ENCODE measurements at regions not wholly inside any gene's neighbourhood (a gene's known extent, or its start where the extent isn't known, plus 50 kb on each side); places are given as distances from the start of the nearest gene placed in this dataset.
A peak's percentile ranks its signal among the peaks of the same experiment; 100 is the strongest.

DNA sequence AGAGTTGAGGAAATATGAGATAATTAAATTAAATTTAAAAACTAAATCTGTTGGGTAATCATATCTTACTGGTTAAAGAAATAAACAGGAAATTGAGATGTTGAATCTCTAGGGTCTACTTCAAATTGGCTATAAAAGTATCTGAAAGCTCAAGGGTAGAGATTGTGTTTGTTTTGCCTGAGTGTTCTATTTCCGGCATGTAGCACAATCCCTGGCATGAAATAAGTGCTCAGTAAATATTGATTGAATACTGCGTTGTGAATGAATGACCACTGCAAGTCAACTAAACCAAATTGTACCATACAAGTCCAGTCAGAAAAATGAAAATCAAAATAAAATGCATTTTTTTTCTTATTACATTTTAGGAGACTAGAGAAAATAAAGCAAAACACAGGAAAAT is 709.8 kb downstream of the EPM2A start (continued):
- TF ChIP-seq, protein P1, sequence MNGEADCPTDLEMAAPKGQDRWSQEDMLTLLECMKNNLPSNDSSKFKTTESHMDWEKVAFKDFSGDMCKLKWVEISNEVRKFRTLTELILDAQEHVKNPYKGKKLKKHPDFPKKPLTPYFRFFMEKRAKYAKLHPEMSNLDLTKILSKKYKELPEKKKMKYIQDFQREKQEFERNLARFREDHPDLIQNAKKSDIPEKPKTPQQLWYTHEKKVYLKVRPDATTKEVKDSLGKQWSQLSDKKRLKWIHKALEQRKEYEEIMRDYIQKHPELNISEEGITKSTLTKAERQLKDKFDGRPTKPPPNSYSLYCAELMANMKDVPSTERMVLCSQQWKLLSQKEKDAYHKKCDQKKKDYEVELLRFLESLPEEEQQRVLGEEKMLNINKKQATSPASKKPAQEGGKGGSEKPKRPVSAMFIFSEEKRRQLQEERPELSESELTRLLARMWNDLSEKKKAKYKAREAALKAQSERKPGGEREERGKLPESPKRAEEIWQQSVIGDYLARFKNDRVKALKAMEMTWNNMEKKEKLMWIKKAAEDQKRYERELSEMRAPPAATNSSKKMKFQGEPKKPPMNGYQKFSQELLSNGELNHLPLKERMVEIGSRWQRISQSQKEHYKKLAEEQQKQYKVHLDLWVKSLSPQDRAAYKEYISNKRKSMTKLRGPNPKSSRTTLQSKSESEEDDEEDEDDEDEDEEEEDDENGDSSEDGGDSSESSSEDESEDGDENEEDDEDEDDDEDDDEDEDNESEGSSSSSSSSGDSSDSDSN (CRISPR knock-in tag; IDR thresholded peaks at IDR 0.05): no peak
- TF ChIP-seq KAT2B (IDR thresholded peaks at IDR 0.05; ENCODE audit: borderline replicate concordance, low read depth, low read length): no peak
- no peak for TF ChIP-seq PCBP1 (IDR thresholded peaks at IDR 0.05; ENCODE audit: borderline replicate concordance, low read depth, low read length)
- TF ChIP-seq ZNF446 (CRISPR knock-in tag; IDR thresholded peaks at IDR 0.05): no peak
- no peak for TF ChIP-seq NR2F1 (CRISPR knock-in tag; IDR thresholded peaks at IDR 0.05)
- TF ChIP-seq ZNF362 (CRISPR knock-in tag; IDR thresholded peaks at IDR 0.05; ENCODE audit: borderline replicate concordance): no peak
- TF ChIP-seq KDM4B (CRISPR knock-in tag; IDR thresholded peaks at IDR 0.05): 0 out of 2 replicates have a peak, but pooled peaks have one; percentile 30
- no peak for TF ChIP-seq MZF1 (CRISPR knock-in tag; IDR thresholded peaks at IDR 0.05; ENCODE audit: borderline replicate concordance)
- TF ChIP-seq, protein P2, sequence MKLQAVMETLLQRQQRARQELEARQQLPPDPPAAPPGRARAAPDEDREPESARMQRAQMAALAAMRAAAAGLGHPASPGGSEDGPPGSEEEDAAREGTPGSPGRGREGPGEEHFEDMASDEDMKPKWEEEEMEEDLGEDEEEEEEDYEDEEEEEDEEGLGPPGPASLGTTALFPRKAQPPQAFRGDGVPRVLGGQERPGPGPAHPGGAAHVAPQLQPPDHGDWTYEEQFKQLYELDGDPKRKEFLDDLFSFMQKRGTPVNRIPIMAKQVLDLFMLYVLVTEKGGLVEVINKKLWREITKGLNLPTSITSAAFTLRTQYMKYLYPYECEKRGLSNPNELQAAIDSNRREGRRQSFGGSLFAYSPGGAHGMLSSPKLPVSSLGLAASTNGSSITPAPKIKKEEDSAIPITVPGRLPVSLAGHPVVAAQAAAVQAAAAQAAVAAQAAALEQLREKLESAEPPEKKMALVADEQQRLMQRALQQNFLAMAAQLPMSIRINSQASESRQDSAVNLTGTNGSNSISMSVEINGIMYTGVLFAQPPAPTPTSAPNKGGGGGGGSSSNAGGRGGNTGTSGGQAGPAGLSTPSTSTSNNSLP (IDR thresholded peaks at IDR 0.05; ENCODE audit: low read depth, low read length): peak; percentile 92
- TF ChIP-seq TAF15 (IDR thresholded peaks at IDR 0.05; ENCODE audit: low read depth, low read length, poor library complexity, severe bottlenecking): no peak
- no peak for TF ChIP-seq MBD4 (IDR thresholded peaks at IDR 0.05; ENCODE audit: borderline replicate concordance, low read length)
- TF ChIP-seq YY1 (IDR thresholded peaks at IDR 0.05; ENCODE audit: insufficient read depth, insufficient replicate concordance, low read depth, low read length): no peak
- TF ChIP-seq ZNF563 (CRISPR knock-in tag; IDR thresholded peaks at IDR 0.05): no peak
- TF ChIP-seq ZNF33A (CRISPR knock-in tag; IDR thresholded peaks at IDR 0.05; ENCODE audit: borderline replicate concordance): no peak
- TF ChIP-seq GZF1 (CRISPR knock-in tag; IDR thresholded peaks at IDR 0.05): no peak
- no peak for TF ChIP-seq HCFC1 (IDR thresholded peaks at IDR 0.05; ENCODE audit: low read depth, low read length)
- no peak for TF ChIP-seq KLF12 (CRISPR knock-in tag; IDR thresholded peaks at IDR 0.05; ENCODE audit: borderline replicate concordance)
- TF ChIP-seq ZNF251 (CRISPR knock-in tag; IDR thresholded peaks at IDR 0.05): no peak

Data from HepG2 (cell line).